Liver (tissue), 8 donors: ENCODE measurements at regions not wholly inside any gene's neighbourhood (a gene's known extent, or its start where the extent isn't known, plus 50 kb on each side); places are given as distances from the start of the nearest gene placed in this dataset.

Experiments used
- DNase-seq: peaks from one replicate; pipeline ENCODE4 v3.0.0-alpha.2; 2017; ENCODE audit warnings: low spot score
- H3K27ac ChIP-seq, 2 donors: one replicate each; pipeline ENCODE4 v1.7.0; 2013; ENCODE audit warnings: inconsistent platforms in 2 of 2, low read length in 2 of 2, control low read depth in 1 of 2, low read depth in 1 of 2, mild to moderate bottlenecking in 1 of 2
- H3K27me3 ChIP-seq, 4 donors: one replicate each; pipeline versions ENCODE4 v1.6.1 to v1.7.0; 2013; ENCODE audit warnings: low read length in 3 of 4, inconsistent platforms in 1 of 4, mild to moderate bottlenecking in 1 of 4, moderate library complexity in 1 of 4; ENCODE audit not compliant: control insufficient read depth in 4 of 4, insufficient read depth in 4 of 4
- H3K36me3 ChIP-seq, 4 donors: one replicate each; pipeline versions ENCODE4 v1.6.1 to v1.7.0; 2013; ENCODE audit warnings: low read length in 3 of 4, mild to moderate bottlenecking in 3 of 4, low read depth in 1 of 4, moderate library complexity in 1 of 4; ENCODE audit not compliant: control insufficient read depth in 4 of 4, insufficient read depth in 3 of 4
- H3K4me1 ChIP-seq, 4 donors: one replicate each; pipeline versions ENCODE4 v1.6.1 to v1.7.0; 2013; ENCODE audit warnings: low read length in 3 of 4, mild to moderate bottlenecking in 3 of 4, moderate library complexity in 1 of 4; ENCODE audit not compliant: control insufficient read depth in 4 of 4, insufficient read depth in 4 of 4
- H3K4me3 ChIP-seq, 3 donors: one replicate each; pipeline versions ENCODE4 v1.6.1 to v1.7.0; 2013; ENCODE audit warnings: low read length in 3 of 3, control low read depth in 1 of 3, low read depth in 1 of 3, mild to moderate bottlenecking in 1 of 3
- H3K9ac ChIP-seq, 2 donors: one replicate each; pipeline ENCODE4 v1.7.0; 2013; ENCODE audit warnings: low read length in 2 of 2, mild to moderate bottlenecking in 2 of 2, moderate library complexity in 2 of 2, control low read depth in 1 of 2, low read depth in 1 of 2
- H3K9me3 ChIP-seq, 4 donors: one replicate each; pipeline versions ENCODE4 v1.6.1 to v1.7.0; 2013; ENCODE audit warnings: low read length in 3 of 4; ENCODE audit not compliant: control insufficient read depth in 4 of 4
- EGR1 ChIP-seq, 2 donors: IDR thresholded peaks; 2 replicates each; pipeline ENCODE4 v1.6.1; 2016 to 2018; ENCODE audit warnings: antibody characterized with exemption in 2 of 2, low read depth in 2 of 2
- FOXA1 ChIP-seq: IDR thresholded peaks from 2 replicates; pipeline ENCODE4 v1.6.1; 2016; ENCODE audit warnings: antibody characterized with exemption
- FOXA2 ChIP-seq: IDR thresholded peaks from 2 replicates; pipeline ENCODE4 v1.6.1; 2016; ENCODE audit warnings: antibody characterized with exemption
- GABPA ChIP-seq, 2 donors: IDR thresholded peaks in 1 of 2; conservative IDR thresholded peaks in 1 of 2; 2 replicates each; pipeline ENCODE4 v1.6.1; 2016; ENCODE audit warnings: antibody characterized with exemption in 2 of 2, mild to moderate bottlenecking in 1 of 2, moderate library complexity in 1 of 2
- HNF4A ChIP-seq, 2 donors: conservative IDR thresholded peaks; 2 replicates each; pipeline ENCODE4 v1.6.1; 2016; ENCODE audit warnings: antibody characterized with exemption in 2 of 2, mild to moderate bottlenecking in 2 of 2
- HNF4G ChIP-seq: IDR thresholded peaks from 2 replicates; pipeline ENCODE4 v1.6.1; 2016; ENCODE audit warnings: antibody characterized with exemption
- JUND ChIP-seq, 2 donors: IDR thresholded peaks; 2 replicates each; pipeline ENCODE4 v1.6.1; 2016; ENCODE audit warnings: antibody characterized with exemption in 2 of 2
- NR2F2 ChIP-seq: IDR thresholded peaks from 2 replicates; pipeline ENCODE4 v1.6.1; 2016; ENCODE audit warnings: antibody characterized with exemption
- RAD21 ChIP-seq, 2 donors: IDR thresholded peaks; 2 replicates each; pipeline ENCODE4 v1.6.1; 2016; ENCODE audit warnings: antibody characterized with exemption in 2 of 2, mild to moderate bottlenecking in 2 of 2
- RXRA ChIP-seq, 2 donors: IDR thresholded peaks; 2 replicates each; pipeline ENCODE4 v1.6.1; 2017 to 2018; ENCODE audit warnings: antibody characterized with exemption in 2 of 2, mild to moderate bottlenecking in 1 of 2
- SP1 ChIP-seq: IDR thresholded peaks from 2 replicates; pipeline ENCODE4 v1.6.1; 2018; ENCODE audit warnings: antibody characterized with exemption, mild to moderate bottlenecking
- TAF1 ChIP-seq: conservative IDR thresholded peaks from 2 replicates; pipeline ENCODE4 v1.6.1; 2016; ENCODE audit warnings: antibody characterized with exemption, mild to moderate bottlenecking
- YY1 ChIP-seq: IDR thresholded peaks from 2 replicates; pipeline ENCODE4 v1.6.1; 2016; ENCODE audit warnings: antibody characterized with exemption, mild to moderate bottlenecking
- WGBS: extraction: QIAGEN DNeasy Blood & Tissue Kit; methylation state at CpG from one replicate; pipeline ENCODE4 v1.1.7; 2013; 5-methylcytosine and 5-hydroxymethylcytosine counted together
- TF ChIP-seq, protein P1 (sequence below): IDR thresholded peaks from 2 replicates; pipeline ENCODE4 v1.6.1; 2016; ENCODE audit warnings: antibody characterized with exemption
- TF ChIP-seq, protein P2 (sequence below): IDR thresholded peaks from 2 replicates; pipeline ENCODE4 v1.6.1; 2016; ENCODE audit warnings: antibody characterized with exemption
- TF ChIP-seq, protein P3 (sequence below): IDR thresholded peaks from 2 replicates; pipeline ENCODE4 v1.6.1; 2016; ENCODE audit warnings: antibody characterized with exemption, mild to moderate bottlenecking
- TF ChIP-seq, protein P4 (sequence below): IDR thresholded peaks from 2 replicates; pipeline ENCODE4 v1.6.1; 2016; ENCODE audit warnings: antibody characterized with exemption
- TF ChIP-seq, protein P5 (sequence below): fragments of 150-350 bp; IDR thresholded peaks from 2 replicates; pipeline ENCODE4 v1.5.1; 2017; ENCODE audit warnings: improper control_type of control experiment, low read depth, low read length; ENCODE audit not compliant: missing input control
- donor health status: healthy.
- donor health status: healthy.
- donor health status: healthy.
- donor health status: healthy.
- donor health status: healthy.

DNA sequence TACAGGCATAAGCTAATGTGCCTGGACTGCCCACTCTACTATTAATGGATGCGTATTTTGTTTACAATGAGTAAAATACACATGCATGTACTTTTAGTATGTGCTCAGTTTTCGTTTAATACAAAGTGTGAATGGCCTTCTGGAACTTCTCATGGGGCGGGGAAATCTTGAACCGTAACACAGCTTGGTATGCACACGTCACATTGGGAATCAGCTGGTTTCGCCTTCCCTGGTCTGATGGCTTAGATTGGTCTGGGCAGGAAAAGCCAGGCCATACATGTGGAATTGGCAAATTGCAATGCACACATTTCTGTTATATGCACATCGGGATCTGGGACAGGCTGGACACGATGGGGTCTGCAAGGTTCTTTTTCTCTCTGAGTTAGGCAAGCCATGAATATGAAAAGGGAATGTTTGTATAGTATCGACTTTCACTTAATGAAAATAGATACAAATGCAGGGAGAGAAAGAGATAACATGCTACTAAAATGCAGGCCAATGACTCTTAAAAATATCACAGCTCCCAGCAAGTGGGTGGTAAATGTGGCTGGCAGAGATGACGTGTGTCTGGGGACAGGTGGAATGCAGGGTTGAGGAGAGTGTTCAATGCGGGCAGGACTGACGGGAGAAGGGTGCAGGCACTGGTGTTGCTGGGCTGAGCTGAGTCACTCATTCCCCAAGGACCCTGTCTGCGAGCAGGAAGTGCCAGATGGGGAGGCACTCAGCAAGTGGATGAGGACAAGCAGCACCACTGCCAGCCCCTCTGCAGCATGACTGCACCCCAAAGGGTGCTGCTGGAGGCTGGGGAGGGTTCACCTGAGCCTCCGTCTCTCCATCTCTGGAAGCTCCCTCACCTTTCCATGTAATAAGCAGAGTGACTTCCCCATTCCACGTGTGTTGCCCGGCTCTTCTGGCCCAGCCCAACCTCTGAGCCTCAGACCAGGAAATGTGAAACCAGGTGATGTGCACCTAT, 204.0 kb upstream of the GPR12 start:
- DNase-seq, result no peak
- H3K4me1 ChIP-seq, result peaks cover 22 to 62% (median 34%) of the 10 kb centered on the region in 4 donors
- H3K36me3 ChIP-seq, result no peaks in the 10 kb centered on the region
- no peaks in the 10 kb centered on the region for H3K27me3 ChIP-seq
- 72% methylated on average over 16 of the region's 16 CpGs for WGBS
- H3K9me3 ChIP-seq, result no peaks in the 10 kb centered on the region
- H3K4me3 ChIP-seq, result no peak overlapping the region
- peak overlapping the region in 1 of 2 donors; percentile 15 for H3K27ac ChIP-seq
- no peak overlapping the region for H3K9ac ChIP-seq
- TF ChIP-seq NR2F2 (no peak), FOXA1 (no peak), FOXA2 (no peak), JUND (IDR thresholded peaks at IDR 0.05) (no peak), GABPA (IDR thresholded peaks at IDR 0.05 in 1 of 2, conservative IDR thresholded peaks at IDR 0.05 in 1 of 2) (no peak), EGR1 (IDR thresholded peaks at IDR 0.05; ENCODE audit: low read depth in 2 of 2) (no peak), SP1 (no peak), TAF1 (no peak), RXRA (IDR thresholded peaks at IDR 0.05) (no peak), HNF4A (conservative IDR thresholded peaks at IDR 0.05) (no peak), RAD21 (IDR thresholded peaks at IDR 0.05) (no peak), YY1 (no peak), HNF4G (no peak)
- TF ChIP-seq, protein P1, sequence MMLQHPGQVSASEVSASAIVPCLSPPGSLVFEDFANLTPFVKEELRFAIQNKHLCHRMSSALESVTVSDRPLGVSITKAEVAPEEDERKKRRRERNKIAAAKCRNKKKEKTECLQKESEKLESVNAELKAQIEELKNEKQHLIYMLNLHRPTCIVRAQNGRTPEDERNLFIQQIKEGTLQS, result no peak
- TF ChIP-seq, protein P2, sequence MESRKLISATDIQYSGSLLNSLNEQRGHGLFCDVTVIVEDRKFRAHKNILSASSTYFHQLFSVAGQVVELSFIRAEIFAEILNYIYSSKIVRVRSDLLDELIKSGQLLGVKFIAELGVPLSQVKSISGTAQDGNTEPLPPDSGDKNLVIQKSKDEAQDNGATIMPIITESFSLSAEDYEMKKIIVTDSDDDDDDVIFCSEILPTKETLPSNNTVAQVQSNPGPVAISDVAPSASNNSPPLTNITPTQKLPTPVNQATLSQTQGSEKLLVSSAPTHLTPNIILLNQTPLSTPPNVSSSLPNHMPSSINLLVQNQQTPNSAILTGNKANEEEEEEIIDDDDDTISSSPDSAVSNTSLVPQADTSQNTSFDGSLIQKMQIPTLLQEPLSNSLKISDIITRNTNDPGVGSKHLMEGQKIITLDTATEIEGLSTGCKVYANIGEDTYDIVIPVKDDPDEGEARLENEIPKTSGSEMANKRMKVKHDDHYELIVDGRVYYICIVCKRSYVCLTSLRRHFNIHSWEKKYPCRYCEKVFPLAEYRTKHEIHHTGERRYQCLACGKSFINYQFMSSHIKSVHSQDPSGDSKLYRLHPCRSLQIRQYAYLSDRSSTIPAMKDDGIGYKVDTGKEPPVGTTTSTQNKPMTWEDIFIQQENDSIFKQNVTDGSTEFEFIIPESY, result no peak
- TF ChIP-seq, protein P3, sequence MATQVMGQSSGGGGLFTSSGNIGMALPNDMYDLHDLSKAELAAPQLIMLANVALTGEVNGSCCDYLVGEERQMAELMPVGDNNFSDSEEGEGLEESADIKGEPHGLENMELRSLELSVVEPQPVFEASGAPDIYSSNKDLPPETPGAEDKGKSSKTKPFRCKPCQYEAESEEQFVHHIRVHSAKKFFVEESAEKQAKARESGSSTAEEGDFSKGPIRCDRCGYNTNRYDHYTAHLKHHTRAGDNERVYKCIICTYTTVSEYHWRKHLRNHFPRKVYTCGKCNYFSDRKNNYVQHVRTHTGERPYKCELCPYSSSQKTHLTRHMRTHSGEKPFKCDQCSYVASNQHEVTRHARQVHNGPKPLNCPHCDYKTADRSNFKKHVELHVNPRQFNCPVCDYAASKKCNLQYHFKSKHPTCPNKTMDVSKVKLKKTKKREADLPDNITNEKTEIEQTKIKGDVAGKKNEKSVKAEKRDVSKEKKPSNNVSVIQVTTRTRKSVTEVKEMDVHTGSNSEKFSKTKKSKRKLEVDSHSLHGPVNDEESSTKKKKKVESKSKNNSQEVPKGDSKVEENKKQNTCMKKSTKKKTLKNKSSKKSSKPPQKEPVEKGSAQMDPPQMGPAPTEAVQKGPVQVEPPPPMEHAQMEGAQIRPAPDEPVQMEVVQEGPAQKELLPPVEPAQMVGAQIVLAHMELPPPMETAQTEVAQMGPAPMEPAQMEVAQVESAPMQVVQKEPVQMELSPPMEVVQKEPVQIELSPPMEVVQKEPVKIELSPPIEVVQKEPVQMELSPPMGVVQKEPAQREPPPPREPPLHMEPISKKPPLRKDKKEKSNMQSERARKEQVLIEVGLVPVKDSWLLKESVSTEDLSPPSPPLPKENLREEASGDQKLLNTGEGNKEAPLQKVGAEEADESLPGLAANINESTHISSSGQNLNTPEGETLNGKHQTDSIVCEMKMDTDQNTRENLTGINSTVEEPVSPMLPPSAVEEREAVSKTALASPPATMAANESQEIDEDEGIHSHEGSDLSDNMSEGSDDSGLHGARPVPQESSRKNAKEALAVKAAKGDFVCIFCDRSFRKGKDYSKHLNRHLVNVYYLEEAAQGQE, result no peak
- TF ChIP-seq, protein P4, sequence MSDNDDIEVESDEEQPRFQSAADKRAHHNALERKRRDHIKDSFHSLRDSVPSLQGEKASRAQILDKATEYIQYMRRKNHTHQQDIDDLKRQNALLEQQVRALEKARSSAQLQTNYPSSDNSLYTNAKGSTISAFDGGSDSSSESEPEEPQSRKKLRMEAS, result no peak

DNA sequence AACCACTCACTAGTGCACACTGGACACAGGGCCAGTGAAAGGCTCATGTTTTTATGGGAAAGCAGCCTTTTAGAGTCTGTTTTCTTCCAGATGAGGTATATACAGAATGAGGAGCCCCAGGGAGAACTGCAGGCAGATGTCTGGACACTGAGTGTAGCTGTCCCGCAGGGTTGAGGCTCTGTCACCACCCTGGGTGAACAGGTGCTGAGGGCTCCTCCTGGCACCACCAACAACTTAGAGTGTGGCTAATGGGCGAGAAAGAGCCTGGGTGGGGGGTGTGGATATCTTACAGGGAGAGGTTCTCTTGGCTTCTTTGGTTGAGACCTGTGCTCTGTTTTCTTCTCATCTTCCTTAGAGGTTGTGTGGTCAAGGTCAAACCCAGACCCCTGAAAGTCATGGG, 202.1 kb upstream of the GPR12 start:
- DNase-seq, result no peak
- 84% methylated on average over 2 of the region's 2 CpGs for WGBS
- Histone ChIP-seq H3K4me3 (no peak overlapping the region), H3K9ac (no peak overlapping the region), H3K27ac (peak overlapping the region; percentile 56 to 65), H3K9me3 (no peaks in the 10 kb centered on the region), H3K36me3 (no peaks in the 10 kb centered on the region), H3K27me3 (no peaks in the 10 kb centered on the region), H3K4me1 (peaks cover 9 to 44% (median 20%) of the 10 kb centered on the region in 4 donors)
- TF ChIP-seq HNF4A (conservative IDR thresholded peaks at IDR 0.05), result no peak
- TF ChIP-seq, protein P1, result no peak
- TF ChIP-seq, protein P3, result no peak
- TF ChIP-seq RXRA (IDR thresholded peaks at IDR 0.05), result no peak
- TF ChIP-seq JUND (IDR thresholded peaks at IDR 0.05), result no peak
- no peak for TF ChIP-seq GABPA (IDR thresholded peaks at IDR 0.05 in 1 of 2, conservative IDR thresholded peaks at IDR 0.05 in 1 of 2)
- TF ChIP-seq, protein P4, result no peak
- no peak for TF ChIP-seq RAD21 (IDR thresholded peaks at IDR 0.05)
- TF ChIP-seq FOXA1, result no peak
- TF ChIP-seq, protein P5, sequence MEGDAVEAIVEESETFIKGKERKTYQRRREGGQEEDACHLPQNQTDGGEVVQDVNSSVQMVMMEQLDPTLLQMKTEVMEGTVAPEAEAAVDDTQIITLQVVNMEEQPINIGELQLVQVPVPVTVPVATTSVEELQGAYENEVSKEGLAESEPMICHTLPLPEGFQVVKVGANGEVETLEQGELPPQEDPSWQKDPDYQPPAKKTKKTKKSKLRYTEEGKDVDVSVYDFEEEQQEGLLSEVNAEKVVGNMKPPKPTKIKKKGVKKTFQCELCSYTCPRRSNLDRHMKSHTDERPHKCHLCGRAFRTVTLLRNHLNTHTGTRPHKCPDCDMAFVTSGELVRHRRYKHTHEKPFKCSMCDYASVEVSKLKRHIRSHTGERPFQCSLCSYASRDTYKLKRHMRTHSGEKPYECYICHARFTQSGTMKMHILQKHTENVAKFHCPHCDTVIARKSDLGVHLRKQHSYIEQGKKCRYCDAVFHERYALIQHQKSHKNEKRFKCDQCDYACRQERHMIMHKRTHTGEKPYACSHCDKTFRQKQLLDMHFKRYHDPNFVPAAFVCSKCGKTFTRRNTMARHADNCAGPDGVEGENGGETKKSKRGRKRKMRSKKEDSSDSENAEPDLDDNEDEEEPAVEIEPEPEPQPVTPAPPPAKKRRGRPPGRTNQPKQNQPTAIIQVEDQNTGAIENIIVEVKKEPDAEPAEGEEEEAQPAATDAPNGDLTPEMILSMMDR, result no peak
- TF ChIP-seq TAF1, result no peak
- no peak for TF ChIP-seq HNF4G
